Thyroid gland (tissue), 4 donors: ENCODE measurements at regions not wholly inside any gene's neighbourhood (a gene's known extent, or its start where the extent isn't known, plus 50 kb on each side); places are given as distances from the start of the nearest gene placed in this dataset.
"Not testable (repeated sequence)": the region's sequence is repeated elsewhere in the genome, so short reads cannot be mapped to it uniquely, and the experiment has no call there.

Experiments used
- CTCF ChIP-seq, 6 experiments: fragments of 200-600 bp in 3 of 6; fragments of 450-650 bp in 3 of 6; sonication (generic) in 3 of 6; IDR thresholded peaks; one replicate each; pipeline ENCODE4 v1.5.1; 2016 to 2019; ENCODE audit warnings: antibody characterized with exemption in 6 of 6, mild to moderate bottlenecking in 2 of 6, inconsistent platforms in 1 of 6, moderate library complexity in 1 of 6
- POLR2A ChIP-seq, 2 donors: fragments of 450-650 bp; IDR thresholded peaks; one replicate each; pipeline ENCODE4 v1.6.1; 2017; ENCODE audit warnings: antibody characterized with exemption in 2 of 2, mild to moderate bottlenecking in 2 of 2, moderate library complexity in 1 of 2

DNA sequence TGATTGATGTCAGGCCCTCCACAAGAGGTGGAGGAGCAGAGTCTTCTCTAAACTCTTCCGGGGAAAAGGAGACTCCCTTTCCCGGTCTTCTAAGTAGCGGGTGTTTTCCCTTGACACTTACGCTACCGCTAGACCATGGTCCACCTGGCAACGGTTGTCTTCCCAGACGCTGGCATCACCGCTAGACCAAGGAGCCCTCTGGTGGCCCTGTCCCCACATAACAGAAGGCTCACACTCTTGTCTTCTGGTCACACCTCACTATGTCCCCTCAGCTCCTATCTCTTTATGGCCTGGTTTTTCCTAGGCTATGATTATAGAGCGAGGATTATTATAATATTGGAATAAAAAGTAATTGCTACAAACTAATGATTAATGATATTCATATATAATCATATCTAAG is 532.5 kb upstream of the SYNCRIP start:
- TF ChIP-seq POLR2A (IDR thresholded peaks at IDR 0.05) = not testable (repeated sequence)
- TF ChIP-seq CTCF (IDR thresholded peaks at IDR 0.05) = peak in 5 of 6 experiments; percentile 15 to 61 (median 53)
